ENCODE measurements at regions not wholly inside any gene's neighbourhood (a gene's known extent, or its start where the extent isn't known, plus 50 kb on each side); places are given as distances from the start of the nearest gene placed in this dataset.

DNA sequence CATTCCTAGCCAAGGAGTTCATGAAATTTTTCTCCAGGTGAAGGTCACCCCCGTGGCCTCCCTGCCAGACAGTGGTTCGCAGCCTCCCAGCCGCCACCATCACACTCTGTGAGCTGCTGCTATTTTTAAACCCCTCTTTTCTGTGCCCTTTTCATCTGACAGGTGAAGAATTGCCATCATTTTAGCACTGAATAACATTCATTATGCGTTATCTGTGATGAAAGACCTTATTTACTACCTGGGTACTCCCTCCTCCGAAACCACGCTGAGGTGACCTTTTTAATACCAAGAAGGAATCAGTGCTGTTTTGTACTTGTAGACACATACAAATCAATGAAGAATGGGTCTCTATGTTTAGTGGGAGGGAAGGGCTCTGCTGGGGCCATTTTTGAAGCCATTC lies 148.9 kb upstream of the GPR12 start:
- WGBS (ENCODE audit: low lambda C conversion rate, missing lambda C conversion rate) = 88% methylated on average over 6 of the region's 6 CpGs
- Histone ChIP-seq H3K4me1 (ENCODE audit: insufficient read depth) (no peaks in the 10 kb centered on the region), H3K27me3 (peaks cover 26% of the 10 kb centered on the region)

GRCh38 chr13:26908126-26908525 lies 147.5 kb upstream of the GPR12 start:
- H3K4me3 ChIP-seq = no peak overlapping the region
- H4K20me1 ChIP-seq (ENCODE audit: insufficient read depth, poor library complexity, severe bottlenecking) = no peaks in the 10 kb centered on the region
- H3K27ac ChIP-seq = no peak overlapping the region
- TF ChIP-seq EZH2phosphoT487 (IDR thresholded peaks at IDR 0.05; ENCODE audit: low read depth, severe bottlenecking, unreplicated experiment) (no peak), CTCF (IDR thresholded peaks at IDR 0.05; ENCODE audit: poor library complexity) (no peak), EZH2 (IDR thresholded peaks at IDR 0.05; ENCODE audit: borderline replicate concordance) (no peak)
- H3K9me3 ChIP-seq (ENCODE audit: low read depth) = no peaks in the 10 kb centered on the region
- WGBS (ENCODE audit: low lambda C conversion rate, missing lambda C conversion rate) = 90% methylated on average over 4 of the region's 4 CpGs
- no peaks in the 10 kb centered on the region for H3K36me3 ChIP-seq (replicated peaks; ENCODE audit: insufficient read depth, low read depth)
- peaks cover 26% of the 10 kb centered on the region for H3K27me3 ChIP-seq
- H3K79me2 ChIP-seq = no peaks in the 10 kb centered on the region
- DNase-seq (ENCODE audit: low spot score) = no peak
- H3K4me1 ChIP-seq (ENCODE audit: insufficient read depth) = no peaks in the 10 kb centered on the region
- no peak overlapping the region for H2AFZ ChIP-seq
- no peaks in the 10 kb centered on the region for H3K9me2 ChIP-seq (replicated peaks; ENCODE audit: insufficient read depth)
- H3K4me2 ChIP-seq = no peak overlapping the region

More for the DNA sequence above, 148.9 kb upstream of the GPR12 start:
- Histone ChIP-seq H3K79me2 (no peaks in the 10 kb centered on the region), H3K4me2 (no peak overlapping the region), H3K4me3 (no peak overlapping the region), H2AFZ (no peak overlapping the region), H4K20me1 (ENCODE audit: insufficient read depth, poor library complexity, severe bottlenecking) (no peaks in the 10 kb centered on the region), H3K9me2 (replicated peaks; ENCODE audit: insufficient read depth) (no peaks in the 10 kb centered on the region), H3K9me3 (ENCODE audit: low read depth) (no peaks in the 10 kb centered on the region), H3K36me3 (replicated peaks; ENCODE audit: insufficient read depth, low read depth) (no peaks in the 10 kb centered on the region), H3K27ac (no peak overlapping the region)
- DNase-seq (ENCODE audit: low spot score) = no peak
- TF ChIP-seq CTCF (IDR thresholded peaks at IDR 0.05; ENCODE audit: poor library complexity) = no peak
- TF ChIP-seq EZH2phosphoT487 (IDR thresholded peaks at IDR 0.05; ENCODE audit: low read depth, severe bottlenecking, unreplicated experiment) = no peak
- TF ChIP-seq EZH2 (IDR thresholded peaks at IDR 0.05; ENCODE audit: borderline replicate concordance) = no peak

DNA sequence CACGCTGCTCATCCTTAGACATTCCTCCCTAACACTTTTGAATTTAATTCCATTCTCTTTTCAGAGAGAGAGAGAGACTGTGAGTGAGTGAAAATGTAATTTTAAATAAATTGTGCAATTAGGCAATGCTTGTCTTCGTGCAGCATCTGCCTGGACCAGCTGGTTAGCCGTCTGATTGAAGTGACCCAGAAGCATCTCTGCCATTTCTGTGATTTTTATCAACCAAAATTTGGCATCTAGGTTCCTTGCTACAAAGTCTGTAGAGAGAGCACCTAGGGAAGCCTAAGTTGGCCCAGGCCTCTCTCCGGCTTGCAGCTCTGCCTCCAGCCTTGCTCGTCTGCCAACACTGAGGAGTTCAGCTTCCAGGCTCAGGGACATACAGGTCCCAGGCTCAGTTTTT lies 138.6 kb upstream of the GPR12 start:
- Histone ChIP-seq H3K4me3 (no peak overlapping the region), H3K27ac (no peak overlapping the region), H3K9me2 (replicated peaks; ENCODE audit: insufficient read depth) (no peaks in the 10 kb centered on the region), H3K4me1 (ENCODE audit: insufficient read depth) (no peaks in the 10 kb centered on the region), H3K4me2 (no peak overlapping the region), H3K36me3 (replicated peaks; ENCODE audit: insufficient read depth, low read depth) (no peaks in the 10 kb centered on the region), H3K9me3 (ENCODE audit: low read depth) (no peaks in the 10 kb centered on the region), H3K79me2 (no peaks in the 10 kb centered on the region), H4K20me1 (ENCODE audit: insufficient read depth, poor library complexity, severe bottlenecking) (no peaks in the 10 kb centered on the region), H2AFZ (no peak overlapping the region), H3K27me3 (peaks cover 3% of the 10 kb centered on the region)
- WGBS (ENCODE audit: low lambda C conversion rate, missing lambda C conversion rate) = 85% methylated on average over 5 of the region's 5 CpGs
- DNase-seq (ENCODE audit: low spot score) = no peak
- no peak for TF ChIP-seq EZH2 (IDR thresholded peaks at IDR 0.05; ENCODE audit: borderline replicate concordance)
- no peak for TF ChIP-seq CTCF (IDR thresholded peaks at IDR 0.05; ENCODE audit: poor library complexity)
- TF ChIP-seq EZH2phosphoT487 (IDR thresholded peaks at IDR 0.05; ENCODE audit: low read depth, severe bottlenecking, unreplicated experiment) = no peak
